GM18873 (cell line): ENCODE measurements at regions not wholly inside any gene's neighbourhood (a gene's known extent, or its start where the extent isn't known, plus 50 kb on each side); places are given as distances from the start of the nearest gene placed in this dataset.

Experiments used
- ATAC-seq: cut with Tn5 transposase; IDR thresholded peaks from one replicate; pipeline ENCODE4 v1.9.1; 2021; ENCODE audit warnings: mild to moderate bottlenecking, moderate library complexity, moderate number of reproducible peaks; ENCODE audit not compliant: unreplicated experiment, low FRiP score

DNA sequence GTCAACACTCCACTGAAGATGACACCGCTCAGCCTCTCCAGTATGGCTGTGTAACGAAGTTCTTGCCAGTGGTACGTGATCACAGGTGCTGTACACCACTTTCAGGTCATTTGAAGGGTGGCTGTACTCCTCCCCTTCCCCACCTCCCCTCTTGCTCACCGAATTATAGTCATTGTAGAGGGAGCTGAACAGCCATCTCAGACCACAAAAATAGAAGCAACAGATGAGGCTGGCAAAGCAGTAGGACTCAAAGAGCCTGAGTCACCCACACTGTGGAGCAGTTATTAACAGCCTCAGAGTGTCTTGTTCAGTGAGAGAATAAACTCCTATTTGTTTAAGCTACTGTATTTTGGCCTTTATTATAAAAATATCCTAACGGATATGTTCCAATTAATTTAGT is 192.5 kb upstream of the MCHR2 start:
- ATAC-seq, result no peak

DNA sequence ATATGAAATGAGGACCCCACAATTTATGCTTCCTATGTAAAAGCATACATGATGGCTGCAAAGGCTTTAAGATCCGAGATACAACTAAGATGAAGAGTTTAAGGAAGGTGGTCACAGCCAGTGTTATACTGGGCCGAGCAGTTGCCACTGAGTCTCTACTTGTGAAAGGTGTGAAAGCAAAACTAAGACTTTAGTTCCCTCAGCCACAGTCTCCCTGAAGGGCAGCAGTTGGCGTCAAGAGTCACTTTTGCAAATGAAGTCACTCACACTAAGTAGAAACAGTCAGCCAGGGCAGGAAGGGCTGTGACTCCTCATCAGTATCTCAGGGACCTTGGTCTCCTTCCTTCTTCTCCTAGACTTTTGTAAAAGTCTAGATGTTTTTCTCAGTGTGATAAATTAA is 191.6 kb upstream of the MCHR2 start:
- peak; percentile 88 for ATAC-seq

DNA sequence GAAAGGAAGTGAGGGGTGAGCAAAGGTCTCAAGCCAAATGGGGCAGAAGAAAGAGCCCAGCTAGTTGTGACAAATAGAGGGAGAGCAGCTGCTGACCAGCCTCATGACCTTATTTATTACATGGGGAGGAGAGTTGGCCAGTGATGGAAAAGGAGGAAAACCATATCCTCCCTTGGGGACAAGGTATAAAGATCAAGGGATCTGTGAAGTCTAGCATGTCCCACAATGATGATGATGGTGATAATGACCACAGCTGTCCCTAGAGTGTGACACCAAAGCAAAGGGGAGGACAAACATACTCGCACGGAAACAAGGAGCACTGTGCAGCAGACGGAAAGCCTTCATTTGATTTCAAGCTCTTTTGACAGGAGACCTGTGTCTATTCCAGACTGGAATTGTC is 190.4 kb upstream of the MCHR2 start:
- no peak for ATAC-seq

DNA sequence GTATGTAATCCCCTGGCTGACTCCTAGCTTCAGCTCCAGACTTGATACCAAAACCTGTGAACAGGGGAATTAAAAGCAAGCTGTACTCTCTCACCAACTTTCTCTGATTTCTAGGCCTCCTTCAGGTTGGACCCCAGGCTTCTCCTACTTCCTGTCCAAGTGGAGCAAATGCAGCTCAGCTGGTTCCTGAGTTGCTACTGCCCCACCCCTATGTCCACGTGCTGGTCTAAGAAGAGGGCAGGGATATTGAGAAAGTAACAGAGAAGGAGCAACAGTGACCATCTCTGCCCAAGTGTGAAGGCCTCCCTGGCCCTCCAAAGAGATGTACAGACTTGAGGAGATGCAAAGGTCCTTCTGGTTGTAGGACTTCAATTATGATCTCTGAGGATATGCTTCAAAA is 188.3 kb upstream of the MCHR2 start:
- no peak for ATAC-seq

DNA sequence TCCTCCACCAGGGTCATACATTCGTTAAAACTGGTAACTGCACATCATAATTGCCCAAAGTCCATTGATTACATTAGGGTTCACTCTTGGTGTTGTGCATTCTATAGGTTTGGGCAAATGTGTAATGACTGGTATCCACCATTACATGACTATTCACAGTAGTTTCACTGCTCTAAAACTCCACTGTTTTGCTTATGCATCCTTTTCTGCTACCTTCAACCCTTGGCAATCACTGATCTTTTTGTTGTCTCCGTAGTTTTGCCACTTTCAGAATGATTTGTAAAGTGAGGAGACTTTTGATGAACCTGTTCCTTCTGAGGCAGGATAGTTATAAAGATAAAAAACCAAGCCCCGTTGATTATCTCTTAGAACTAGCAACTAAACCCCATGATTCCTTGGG is 187.3 kb upstream of the MCHR2 start:
- no peak for ATAC-seq

DNA sequence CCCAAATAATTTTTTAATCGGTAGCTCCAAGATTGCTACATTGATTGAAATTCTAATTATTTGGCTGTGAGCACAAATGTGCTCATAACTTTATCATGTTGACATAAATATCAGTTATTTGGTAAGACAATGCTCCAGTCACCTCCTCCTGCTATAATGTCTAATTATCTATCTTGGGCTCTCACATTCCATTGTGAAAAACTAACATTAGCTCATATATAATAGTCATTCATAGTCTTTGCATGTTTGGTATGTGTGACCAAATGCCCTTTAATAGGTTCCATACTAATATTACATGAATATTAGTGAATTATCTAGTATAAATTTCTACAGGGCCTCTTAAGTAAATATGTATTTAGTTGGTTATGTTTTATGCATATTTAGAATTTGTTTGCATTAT is 185.6 kb upstream of the MCHR2 start:
- ATAC-seq, result no peak

DNA sequence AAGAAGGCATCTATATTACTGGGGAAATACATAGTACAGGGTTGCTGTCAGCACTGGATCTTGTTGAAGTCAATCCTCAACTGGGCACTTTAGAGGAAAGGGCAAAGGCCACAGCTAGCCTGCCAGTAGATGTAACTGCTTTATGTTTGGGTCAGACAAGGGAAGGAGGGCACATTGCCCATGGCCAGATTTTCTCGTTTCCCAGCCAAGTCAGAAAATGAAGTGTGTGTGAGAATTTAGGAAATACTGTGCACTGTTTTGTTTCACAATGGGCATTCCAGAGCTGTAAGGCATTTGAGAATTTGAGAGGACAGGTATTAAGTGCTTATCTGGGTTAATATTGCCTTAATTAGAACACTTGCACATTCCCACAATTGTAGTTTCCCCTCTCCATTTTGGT is 183.9 kb upstream of the MCHR2 start:
- ATAC-seq, result no peak

DNA sequence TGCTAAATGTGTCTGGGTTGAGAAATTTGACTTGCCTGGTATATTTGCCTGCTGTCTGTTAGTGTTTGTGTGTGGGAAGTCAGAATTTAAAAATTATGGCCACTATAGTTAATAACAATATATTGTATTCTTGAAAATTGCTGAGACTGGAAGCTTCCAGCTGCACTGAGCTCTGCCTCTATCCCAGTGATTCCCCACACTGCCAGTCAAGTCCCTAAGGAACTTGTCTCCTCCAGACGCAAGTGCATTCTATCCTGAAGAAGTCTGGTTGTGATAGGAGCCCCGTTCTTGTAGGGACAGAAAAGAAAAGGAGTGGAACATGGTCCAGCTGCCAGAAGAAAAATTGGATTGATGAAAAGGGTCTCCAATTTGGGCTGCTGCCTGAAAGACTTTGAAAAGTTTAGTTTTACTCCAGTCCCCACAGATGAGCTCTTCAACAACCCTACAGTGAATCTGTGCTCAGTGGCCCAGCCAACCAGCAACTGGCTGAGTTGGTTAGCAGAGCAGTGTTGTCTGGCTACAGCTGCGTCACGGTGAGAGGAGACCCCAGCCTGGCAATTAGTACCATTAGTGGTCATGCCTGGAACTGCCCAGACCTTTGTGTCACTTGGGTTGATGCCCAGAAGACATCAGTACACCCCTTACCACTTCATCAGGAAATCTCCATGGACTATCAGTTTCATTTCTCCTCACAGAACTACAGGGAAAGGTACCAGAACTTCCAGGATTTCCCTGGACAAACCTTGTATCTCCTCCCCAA is 183.1 kb upstream of the MCHR2 start:
- ATAC-seq, result no peak

DNA sequence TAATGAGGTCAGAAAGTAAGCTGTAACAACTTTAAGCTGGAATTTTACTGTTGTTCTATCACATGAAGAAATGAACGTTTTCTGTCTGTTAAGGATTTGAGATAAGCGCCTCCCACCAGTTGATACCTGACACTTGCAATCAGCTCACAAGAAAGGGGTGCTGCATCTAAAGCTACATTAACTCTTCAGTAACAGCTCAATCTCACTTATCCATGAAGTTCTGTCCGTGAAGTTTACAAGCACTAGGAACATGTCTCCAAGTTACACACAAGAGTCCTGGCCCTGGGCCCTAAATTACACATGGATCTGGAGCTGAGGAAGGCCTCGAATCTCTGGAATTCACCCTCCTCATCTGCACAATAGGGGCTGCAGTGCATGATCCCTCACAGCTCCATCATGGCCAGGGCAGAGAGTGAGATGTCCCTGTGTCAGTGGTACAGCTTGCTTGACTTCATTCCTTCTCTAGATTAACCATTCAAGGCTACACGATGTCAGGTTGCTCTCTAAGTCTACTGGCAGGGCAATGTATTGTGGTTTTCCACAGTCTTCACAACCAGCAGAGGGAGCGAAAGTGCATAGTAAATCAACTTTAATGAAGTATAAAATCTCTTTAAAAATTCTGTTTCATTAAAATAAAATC is 182.4 kb upstream of the MCHR2 start:
- ATAC-seq, result no peak

DNA sequence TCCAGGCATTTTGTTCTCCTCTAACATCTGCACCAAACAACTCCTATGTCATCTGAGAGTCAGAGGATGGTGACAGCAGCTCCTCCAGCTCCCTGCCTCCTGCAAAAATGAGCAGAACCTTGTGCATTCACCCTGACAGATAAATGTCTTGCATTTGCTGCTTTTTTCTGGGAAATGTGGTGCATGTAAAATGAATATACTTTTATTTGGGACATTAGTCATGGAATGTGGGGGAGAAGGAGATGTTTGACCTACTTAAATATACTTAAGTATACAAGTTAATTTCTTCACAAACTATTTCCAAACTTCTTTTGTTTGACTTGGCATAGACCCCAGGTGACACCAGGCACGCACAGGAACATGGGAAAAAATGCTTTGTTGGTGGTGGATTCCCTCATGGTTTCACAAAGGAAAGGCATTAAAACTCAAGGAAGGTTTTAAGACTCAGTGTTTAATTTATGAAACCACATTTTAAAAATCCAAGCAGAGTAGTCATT is 181.8 kb upstream of the MCHR2 start:
- no peak for ATAC-seq

DNA sequence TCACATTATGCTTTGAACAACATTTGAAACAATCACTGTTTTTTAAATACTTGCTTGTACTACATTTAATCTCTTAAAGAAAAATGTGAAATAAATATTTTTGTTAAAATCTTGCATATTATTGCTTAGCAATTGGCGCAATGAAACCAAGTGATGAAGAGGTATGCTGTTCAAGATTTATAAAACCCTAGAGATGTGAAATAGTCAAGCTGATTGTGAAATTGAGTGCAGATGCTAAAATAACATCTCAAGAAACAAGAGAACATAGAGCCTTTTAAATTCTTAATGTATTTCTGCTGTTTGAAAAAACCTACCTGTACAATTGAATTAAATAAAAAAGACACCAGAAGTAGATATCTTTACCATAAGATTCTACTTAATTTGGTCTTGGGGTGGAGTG is 179.2 kb upstream of the MCHR2 start:
- ATAC-seq, result no peak

DNA sequence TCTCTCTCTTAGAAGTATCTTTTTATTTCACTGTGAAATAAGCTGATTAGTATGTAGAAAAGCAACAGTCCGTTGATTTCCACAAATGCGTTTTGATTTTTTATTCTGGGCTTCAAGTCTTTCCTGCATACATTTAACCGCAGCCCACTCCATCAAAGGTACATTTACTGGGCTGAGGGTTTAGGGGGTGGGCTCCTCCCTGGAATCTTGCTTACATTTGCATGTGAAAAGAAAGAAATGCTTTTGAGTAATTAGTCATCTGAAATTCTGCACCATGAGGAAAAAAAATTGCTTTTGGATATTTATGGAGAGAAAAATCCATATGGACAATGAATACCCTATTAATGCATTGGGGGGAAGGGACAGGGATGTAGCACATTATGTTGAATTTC is 178.3 kb upstream of the MCHR2 start:
- ATAC-seq, result no peak

DNA sequence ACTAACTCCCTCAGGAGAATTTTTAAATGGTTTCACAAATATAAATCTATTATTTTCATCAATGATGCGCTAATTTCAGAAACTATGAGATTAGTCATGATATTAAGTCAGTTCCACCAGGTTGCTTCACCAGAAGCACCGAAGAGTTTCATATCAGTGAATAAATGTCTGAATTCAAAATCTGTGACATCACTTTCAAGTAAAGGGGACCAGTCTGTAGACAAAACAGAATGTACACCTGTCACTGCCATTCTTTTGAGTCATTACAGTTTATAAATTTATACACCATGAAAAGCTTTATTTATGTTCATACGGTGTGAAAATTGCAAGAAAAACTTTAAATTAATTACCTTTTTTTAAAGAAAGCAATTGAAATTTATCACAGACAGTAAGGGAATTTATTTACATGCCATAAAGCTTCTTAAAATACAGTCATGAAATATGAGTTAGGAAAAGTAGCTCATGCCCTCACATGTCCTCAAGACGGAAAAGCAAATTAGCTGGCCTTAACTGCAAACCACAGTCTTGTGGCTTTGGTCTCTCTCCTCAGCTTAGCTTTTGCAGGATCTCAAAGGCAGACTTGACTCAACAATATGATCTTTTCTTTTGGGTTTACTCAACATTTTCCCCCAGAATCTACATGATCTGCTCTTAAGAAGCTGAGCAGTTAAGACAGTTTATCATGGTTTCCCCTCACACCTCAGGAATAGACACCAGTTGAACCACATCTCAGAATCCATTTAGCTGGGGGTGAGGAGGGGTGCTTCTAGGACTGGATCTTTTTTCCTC is 177.7 kb upstream of the MCHR2 start:
- peak; percentile 85 for ATAC-seq

DNA sequence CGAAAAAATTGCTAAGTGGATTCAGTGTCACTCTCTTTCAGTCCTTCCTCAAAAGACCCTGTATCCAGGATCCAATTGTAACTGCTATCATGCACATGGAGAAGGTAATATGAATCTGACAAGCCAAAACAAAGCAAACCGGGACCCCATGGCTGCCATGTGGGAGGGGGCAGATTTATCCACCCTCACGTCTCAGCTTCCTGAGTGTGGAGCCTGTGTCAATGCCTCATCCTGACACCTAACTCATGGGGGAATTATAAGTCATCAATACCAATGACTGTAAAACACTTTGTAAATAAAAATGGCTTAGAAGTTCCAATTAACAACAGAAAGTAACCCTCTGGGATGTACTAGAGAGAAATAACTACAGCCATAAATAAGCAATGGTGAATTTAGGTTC is 174.1 kb upstream of the MCHR2 start:
- ATAC-seq, result no peak

DNA sequence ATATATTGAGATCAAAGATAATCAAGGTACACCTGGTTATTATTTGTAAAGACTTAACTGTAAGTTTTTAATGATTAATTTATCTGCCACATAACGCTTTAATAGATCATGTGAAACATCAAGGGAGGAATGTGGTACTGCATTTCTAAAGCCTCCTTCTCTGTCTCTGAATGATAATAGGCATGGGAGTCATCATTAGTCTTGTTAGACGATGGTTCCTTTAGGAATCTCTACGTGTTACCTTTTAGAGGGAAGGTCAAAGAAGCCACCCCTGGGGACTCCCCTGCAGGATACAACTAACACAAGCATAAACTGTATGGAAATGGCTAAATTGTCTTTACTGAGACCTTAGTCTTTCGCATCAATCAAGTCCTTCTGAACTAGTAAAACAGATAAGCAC is 173.6 kb upstream of the MCHR2 start:
- no peak for ATAC-seq

DNA sequence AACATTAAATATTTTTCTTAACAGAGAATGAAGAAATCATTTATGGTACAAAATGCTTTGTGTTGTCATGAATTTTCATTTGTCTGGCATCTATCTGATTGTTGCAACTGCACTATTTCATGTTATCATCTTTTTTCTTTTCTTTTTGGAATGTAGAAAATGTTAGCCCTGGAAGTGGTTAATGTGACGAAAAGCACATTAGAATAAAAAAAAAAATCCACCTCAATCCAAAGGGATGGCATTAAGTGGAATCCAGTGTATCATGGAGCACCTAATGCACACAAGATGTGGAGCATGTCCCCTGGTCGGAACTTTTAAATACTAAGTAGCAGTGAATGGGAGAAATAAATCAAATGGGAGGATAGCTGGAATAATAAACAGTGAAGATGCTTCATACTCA is 172.9 kb upstream of the MCHR2 start:
- ATAC-seq, result no peak

DNA sequence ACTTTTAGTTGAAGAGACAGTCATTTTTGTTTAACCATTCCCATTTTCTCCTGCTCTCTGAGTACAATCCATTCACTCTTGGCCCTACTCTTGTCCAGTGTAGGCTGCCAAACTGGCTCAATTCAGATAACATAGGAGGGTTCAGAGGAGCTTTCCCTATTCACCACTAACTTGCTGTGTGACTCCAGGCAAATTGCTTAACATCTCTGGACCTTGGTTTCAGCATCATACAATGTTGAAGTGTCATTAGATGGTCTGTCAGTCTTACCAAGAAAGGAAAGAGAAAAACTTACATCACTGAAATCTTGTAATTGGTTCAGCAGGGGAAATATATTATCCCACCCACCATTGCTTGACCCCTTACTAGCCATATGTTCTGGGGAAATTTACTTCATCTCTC is 171.4 kb upstream of the MCHR2 start:
- ATAC-seq, result no peak

DNA sequence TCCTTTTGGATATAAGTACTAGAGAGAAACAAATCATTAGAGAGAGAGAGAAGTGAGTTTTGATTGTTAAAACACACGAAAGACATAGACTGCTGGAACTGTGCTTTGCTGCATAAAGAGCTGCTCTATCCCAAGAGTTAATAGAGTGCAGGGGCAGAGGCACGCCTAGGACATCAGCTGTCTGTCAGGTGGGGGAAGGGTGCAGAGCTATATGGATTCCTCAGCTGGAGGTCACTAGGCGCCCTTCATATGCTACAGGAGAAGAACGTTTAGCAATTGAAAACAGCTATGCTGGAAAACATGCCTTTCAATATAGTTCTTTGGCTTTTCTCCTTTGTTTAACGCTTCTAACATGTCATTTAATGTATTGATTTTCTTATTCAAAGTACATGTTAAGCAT is 169.0 kb upstream of the MCHR2 start:
- no peak for ATAC-seq

DNA sequence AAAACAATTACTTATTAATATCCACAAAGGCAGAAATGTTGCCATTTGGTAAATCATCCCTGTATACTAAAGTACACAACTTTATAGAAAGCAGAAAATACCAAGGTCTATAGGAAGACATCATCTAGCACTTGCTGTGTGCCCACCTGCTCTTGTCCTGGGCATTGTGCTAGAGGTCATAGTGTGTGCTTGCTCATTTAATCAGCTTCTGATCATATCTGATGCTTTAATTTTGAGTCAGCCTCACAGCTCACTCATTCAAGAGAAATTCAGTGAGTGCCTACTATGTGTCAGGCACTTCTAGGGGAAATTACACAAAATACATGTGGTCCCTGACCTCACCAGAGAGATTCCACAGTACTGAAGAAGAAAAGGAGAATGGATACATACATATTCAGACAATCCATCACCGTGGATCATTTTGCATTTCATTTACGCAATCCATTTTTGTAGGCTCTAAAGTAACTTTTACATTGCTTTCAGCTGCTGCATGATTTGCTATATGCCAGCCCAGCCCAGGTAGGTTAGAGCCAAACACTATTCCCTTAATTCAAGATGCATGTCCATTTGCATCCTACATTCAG is 167.9 kb upstream of the MCHR2 start:
- ATAC-seq, result no peak

DNA sequence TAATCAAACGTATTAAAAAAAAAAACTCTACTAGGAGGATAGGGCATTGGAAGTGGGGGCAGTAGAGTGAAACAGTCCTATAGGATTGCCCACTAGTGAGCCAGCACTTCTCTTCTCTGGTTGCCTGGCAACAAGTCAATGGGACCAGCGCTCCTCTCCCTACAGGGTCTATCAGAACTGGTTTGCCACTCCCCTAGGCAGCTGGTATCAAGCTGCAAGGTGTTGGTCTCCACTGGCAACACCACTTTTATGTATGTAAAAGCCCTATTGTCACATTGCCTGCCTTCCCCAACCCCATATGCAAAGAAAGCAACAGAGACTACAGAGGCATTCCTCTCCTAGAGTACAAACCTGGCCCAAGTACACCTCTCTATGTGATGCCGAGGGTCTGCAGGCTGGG is 166.9 kb upstream of the MCHR2 start:
- no peak for ATAC-seq

DNA sequence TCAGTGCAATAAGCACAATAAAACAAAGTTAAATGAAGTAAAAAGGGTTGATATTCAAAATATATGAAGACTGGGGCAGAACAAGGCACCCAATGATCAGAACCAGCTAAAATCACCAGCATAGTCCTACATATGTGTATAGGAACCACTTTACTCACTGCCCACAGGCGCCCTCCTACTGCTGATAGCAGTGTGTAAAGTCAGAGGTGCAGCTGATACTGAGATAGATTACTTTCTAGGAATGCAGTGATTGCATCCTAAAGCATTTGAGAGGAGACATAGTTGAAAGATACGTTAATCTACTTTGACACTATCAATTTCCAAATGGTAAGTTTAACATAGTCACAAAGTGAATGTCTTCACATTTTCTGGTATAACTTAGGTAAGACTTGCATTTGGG is 161.1 kb upstream of the MCHR2 start:
- ATAC-seq, result no peak
